ENCODE measurements at regions not wholly inside any gene's neighbourhood (a gene's known extent, or its start where the extent isn't known, plus 50 kb on each side); places are given as distances from the start of the nearest gene placed in this dataset.
"Not testable (repeated sequence)": the region's sequence is repeated elsewhere in the genome, so short reads cannot be mapped to it uniquely, and the experiment has no call there.

DNA sequence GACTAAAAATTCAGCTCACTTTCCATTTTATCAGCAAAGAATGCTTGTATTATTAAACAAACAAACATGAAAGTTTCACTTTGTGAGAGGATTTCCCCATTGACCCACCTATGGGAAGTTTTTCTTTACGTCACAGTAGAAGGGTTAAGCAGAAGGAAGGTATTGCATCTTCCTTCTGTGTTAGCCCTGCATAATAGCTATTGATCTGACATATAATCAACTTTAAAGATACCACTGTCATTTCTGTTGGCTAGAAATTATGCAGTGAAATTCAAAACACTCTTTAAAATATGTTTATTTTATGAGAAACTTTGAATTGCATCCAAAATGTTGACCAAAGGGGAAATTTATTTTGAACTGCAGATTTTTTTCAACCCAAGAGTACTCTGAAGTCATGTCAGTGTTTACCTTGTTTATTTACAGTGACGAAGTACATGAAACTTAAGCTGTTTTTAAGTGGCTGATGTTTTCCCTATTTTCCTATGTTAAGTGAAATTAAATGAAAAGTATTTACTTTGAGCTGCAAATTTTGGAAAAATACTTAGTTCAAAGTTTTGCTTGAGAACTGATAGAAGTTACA, 566.4 kb downstream of the ZEB2 start:
- no peak for DNase-seq (ENCODE audit: low spot score)

DNA sequence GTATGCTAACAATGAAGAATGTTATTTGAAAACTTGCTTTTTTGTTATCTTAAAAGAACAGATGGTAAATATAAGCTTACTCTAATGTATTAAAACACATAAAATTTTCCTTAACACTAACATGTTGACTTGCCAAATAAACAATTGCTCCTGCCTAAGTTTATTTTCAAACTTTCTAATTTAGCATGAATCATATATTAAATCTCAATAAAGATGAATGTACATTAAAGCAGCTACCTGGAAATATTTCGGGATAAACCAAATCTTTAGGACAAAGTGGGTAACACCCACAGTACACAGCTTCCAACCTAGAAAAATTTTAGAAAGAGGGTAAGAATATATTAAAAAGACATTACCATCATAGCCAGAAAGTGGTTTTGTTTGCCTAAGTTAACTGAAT, 567.4 kb downstream of the ZEB2 start:
- no peak for DNase-seq (ENCODE audit: low spot score)

DNA sequence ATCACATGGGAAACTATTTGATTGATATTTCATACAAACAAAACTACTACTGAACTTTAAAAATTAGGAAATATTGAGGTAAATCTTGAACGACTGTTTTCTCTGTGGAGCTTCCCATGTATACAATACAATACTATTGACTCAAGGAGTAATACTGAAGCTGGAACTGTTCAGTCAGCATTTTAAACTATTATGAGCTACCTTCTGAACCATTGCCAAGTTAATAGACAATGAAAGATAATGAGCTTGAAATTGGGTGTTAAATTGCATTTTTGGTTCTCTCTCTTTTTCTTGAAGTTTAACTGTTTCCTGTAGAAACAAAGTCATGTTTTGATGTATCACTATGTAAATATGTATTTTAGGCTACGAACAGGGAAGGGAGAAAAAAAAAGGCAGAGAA, 569.2 kb downstream of the ZEB2 start:
- no peak for DNase-seq (ENCODE audit: low spot score)

DNA sequence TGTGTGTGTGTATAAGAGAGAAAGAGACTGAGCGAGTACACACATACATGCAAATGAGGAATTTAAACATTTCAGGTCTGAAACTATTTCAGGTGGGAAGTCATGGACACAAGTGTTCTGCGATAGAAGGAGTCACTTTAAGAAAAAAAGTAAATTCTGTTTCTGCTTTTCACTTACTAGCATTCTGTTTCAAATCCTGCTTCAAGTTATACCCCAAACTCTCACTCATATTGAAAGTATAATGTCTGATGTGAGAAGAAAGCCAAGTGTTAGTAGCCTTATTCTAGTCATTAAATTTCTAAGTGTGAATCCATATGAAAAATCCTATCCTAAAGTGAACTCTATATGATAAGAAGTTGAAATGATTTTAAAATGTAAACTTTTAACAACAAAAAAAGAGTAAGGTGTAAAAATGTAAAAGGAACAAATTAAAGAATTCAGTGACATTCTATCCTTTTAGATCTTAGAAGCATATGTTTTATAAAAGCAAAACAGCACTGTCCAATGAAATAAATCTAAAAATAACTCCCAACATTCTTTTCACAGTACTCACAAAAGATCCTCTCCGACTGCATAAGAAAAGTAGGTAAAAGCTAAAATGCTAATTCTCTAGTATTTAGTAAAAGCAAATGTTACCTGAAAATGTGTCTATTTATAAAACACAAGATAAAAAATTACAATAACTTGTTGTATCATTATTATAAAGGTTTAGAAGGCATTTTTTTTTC, 570.6 kb downstream of the ZEB2 start:
- no peak for DNase-seq (ENCODE audit: low spot score)

DNA sequence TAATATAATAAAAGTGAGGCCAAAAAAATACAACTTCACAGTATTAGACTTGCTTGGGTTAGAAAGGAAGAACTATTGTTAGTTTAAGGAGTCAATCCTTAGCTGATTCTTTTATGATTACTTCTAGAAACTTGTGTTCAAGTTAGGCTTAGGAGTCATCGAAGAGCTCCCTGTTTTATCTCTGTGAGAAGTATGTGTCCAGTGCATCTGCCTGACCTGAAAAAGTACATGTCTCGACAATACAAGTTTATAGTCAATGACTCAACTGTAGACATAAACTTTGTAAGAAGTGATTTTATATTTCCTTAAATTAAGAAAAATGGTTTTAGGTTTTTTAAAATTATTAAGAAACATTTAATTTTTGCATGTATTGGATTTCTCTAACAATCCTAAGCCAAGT, 571.2 kb downstream of the ZEB2 start:
- DNase-seq (ENCODE audit: low spot score) = no peak

DNA sequence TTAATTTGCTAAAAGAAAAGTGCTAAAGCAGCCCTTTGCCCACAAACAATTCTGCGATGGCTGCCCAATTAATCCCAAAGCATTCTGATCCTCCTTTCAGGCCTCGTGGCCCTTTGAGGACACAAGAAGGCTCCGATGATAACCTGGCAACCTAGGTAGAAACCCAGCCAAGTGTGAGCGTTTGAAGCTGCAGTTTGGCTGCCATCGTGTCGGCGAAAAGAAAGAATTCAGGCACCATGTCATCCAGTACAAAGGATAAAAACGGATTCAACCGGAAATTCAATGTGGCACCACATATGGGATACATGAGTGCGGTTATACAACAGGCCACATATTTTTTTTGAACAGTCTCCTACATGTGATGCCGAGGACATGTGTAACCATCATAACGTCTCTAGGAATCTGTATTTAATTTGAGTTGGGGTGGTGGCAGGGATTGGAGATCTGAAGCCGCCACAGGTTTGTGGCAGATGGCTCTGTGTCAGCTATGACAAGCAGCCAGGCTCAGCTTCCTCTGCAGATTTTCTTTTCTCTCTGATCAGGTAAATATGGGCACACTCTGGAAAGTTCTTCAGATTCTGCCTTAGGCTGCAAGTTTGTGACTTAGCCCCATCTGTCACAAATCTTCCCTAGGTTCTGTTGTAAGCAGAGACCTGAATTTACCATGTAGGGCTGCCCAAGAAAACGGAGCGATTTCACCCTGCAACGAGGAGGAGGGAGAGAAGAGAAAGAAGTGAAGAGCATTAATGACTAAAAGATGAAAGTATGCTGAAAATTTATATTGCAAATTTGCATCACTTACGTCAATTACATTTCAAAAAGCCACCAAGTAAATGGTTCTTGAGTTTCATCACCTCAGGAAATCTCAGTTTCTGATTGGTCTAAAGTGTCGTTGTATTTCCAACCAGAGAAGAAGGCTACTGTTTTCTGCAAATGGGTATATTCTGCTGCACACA, 573.2 kb downstream of the ZEB2 start:
- DNase-seq (ENCODE audit: low spot score) = no peak

DNA sequence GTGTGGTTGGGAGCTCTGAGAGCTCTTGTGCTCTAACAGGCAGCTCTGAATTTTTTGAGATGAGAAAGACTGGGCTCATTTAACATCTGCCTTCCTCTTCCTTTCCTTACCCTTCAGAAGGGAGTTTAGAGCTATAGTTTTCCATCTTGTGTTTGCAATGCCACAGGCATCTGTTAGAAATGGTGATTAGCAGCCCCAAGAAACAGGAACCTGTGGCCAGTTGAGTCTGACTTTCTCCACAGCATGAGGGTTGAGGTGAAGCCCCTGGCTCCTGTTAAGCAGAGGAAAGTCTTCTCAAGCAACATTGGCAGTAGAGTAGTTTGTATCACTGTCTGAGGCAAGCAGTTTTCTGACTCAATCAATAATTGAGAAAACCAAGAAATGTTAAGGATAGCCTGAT, 577.4 kb downstream of the ZEB2 start:
- no peak for DNase-seq (ENCODE audit: low spot score)

DNA sequence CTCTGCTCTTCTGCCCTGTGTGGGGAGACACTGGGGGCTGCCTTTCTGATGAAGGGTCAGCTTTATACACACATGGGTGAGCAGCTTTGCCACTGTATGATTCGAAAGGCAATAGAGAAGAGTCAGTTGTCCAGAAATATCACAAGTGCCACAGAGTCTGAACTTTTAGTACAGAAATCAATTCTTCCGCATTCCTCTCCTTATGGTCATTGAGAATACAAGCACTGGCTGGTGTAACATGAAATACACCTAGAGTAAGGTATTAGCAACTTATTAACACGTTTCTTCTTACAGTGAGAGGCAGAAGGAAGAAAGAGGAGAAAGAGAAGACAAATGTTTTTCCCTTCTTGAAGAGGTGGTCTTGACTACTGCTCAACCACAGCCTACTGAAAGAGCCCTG, 579.2 kb downstream of the ZEB2 start:
- DNase-seq (ENCODE audit: low spot score) = no peak

DNA sequence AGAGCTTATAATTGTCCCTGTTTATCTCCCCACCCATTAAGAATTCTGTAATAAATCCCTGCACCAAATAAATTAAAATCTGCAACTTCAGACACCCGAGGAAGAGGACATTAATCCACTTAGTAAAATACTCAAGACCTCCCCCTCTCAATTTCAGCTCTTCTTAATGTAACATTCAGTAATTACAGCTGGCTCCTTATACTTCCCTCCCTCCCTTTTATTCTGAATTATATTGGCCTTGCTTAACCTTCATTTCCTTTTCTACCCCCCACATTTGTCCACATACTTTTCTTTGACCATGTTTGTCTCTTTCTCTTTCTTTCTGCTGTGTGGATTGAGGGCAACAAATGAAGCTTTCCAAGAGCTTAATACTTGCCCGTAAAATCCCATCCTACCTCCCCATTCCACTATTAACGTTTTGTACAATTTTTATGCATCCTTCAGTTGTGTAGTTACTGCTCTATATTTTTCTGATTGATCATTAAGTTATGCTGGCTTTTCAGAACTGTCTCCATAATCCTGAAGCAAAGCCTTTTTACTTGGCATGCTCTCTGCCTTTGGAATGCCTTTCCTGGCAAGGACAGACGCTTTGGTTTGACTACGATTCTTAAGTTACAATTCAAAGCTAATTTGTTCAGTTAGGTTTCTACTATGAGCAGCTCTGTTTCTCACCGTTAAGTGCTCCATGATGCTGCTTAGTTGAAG, 580.1 kb downstream of the ZEB2 start:
- no peak for DNase-seq (ENCODE audit: low spot score)

DNA sequence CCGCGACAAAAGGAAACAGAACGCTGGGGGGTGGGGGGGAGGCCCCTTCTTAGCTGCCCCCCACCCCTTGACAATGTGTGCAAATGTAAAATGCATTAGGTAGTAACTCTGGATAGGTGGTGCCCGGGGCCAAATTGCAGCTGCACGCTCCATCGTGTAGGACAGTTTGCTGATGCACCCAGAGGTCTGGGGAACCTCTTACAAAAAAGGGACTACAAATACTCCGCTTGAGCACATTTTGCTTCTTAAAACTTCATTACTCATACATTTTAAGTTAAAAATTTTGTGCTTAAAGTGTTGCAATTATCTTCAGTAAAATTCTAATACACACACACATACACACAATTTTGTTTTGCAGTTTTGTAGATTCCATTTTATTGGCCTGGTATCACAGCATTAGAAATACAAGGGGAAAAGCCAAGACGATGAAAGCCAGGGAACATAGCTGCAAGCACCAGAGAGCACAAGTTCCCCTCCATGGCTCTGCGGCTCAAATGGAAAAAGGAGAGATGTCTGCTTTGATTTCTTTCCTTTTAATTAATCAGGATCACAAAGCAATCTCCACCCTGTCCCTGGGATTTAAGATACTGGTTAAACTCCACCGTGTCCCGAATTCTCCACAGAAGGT, 582.1 kb downstream of the ZEB2 start:
- no peak for DNase-seq (ENCODE audit: low spot score)

DNA sequence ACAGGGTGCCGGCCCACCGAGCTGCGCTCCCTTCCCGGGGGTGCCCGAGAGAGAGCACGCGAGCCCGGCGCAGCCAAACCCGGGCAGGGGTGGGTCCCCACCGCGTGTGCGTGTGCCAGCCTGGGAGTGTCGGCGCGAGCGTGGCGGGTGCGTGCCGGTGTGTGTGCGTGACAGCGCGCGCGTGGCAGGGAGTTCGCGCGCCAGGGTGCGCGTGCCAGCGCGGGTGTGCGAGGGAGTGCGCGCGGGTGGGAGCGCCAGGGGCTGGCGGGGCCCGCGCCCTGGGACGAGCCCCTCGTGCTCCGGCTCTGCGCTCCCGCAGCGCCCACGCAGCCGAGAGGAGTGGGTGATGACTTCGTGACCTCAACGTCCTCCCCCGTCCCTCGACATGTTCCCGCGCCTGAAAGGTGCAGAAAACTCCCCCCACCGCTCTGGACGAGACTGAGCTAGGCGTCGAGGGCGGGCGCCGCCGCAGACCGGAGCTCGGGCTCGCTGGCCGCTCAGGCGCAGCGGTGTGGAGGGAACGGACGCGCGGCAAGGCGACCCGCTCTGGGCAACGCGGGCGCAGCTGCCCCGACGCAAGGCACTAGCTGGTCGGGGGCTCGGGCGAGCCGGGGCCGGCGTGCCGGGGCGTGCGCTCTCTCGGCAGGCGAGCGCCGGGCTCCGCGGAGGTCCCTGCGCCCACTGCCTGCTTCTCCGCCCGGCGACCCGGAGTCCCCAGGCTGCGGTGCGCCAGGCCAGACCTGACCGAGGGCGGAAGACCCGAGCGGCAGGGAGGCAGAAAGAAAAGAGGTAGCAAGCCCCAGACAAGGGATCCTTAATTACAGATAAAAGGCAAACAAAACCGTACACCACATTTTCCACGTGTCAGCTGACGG, 582.8 kb downstream of the ZEB2 start:
- DNase-seq (ENCODE audit: low spot score) = peak; percentile 55

DNA sequence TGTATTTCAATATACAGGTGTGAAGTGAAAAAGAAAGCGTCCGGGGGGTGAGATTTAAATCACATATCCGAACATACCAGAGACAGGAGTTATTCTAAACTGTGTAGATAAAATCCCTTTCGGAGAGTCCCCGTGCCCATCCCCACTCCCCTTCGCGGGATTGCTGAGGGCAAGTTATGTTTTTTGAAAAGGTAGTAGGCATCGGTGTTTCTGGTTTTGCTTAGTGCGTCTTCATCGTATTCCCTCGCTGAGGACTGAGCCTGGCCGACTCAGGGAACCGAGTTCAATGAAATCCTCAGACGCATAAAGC, 583.4 kb downstream of the ZEB2 start:
- no peak for DNase-seq (ENCODE audit: low spot score)

DNA sequence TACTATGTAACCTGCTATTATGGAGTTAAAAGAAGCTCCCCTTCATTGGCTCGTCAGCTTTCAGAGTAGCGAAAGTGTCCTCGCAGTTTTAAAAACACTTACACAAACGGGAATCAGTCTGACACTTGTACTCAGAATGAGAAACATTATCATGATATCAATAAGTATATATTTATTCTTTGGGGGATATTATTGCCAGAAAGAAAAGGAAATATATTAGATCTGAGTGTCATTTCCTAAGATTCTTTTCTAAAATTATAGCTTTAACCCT, 584.5 kb downstream of the ZEB2 start:
- no peak for DNase-seq (ENCODE audit: low spot score)

DNA sequence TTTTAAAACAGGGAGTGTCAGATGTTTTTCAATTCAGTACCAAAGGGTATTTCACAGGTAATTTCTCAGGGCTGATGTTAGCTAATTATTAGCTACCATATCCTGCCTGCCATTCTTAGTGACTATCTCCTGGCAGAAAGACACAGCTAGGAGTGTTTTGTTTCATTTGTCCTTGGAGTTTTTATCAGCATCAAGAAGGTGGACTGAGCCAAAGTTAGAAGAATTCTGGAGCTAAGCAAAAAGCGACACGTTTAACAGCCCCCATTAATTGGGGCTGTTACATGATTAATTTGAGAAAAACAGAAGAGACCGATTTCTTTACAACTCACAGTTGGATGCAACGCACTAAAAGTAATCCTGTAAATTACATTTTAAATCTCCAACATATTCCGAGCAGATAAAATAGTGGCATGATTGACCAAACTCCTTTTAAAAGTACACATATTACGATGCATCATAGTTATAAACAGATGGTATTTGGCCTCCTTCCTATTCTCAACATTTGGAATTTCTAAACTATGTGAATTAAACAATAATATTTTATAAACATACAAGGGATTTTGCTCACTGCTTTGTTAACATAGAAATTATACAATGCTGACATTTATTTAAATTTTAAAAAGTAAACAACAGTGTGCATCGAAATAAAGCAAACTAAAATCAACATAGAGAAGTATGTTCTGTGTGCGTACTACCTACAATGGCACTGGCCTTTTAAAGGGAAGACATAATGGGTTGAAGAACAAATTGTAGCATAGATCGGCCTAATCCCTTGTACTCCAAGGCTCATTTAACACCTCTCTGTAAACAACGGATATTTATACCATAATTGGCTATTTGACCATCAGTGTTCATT, 585.1 kb downstream of the ZEB2 start:
- DNase-seq (ENCODE audit: low spot score) = no peak

DNA sequence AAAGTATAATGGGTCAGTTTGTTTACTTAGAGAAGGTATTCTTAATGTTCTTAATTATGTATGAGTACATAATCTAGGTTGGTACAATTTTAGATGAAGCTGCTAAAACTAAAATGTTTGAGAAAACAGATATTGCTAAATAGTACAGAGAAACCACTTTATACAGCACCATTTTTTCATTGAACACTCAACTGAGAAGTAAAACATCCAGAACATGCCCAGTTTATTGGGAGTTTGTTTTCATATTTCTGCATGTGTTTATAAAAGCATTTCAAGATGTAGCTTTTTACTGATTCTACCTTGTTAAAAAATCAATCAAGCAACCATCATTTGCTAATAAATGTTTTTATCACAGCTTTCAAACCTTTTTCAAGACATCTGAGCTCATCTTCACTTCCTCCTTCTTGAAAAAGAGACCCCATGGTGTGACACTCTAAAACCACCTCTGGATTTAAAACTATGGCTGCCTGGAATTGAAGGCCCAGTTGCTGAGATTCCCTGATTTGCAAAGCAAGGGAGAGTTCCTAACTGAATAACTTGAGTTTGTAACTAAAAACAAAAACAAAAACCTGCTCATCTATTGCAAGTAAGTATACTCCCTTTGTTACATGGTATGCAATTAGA, 585.9 kb downstream of the ZEB2 start:
- DNase-seq (ENCODE audit: low spot score) = no peak

DNA sequence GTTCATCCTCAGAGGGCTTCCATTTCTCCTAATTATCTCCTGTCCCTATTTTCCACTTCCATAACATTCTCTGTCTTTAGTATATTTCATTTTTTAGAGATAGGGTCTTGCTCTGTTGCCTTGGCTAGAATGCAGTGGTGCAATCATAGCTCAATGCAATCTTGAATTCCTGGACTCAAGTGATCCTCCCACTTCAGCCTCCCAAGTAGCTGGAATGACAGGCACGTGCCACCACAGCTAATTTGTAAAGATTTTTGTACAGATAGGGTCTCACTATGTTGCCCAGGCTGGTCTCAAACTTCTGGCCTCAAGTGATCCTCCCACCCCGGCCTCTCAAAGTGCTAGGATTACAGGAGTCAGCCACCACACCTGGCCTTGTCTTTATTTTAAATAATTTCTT, 589.0 kb downstream of the ZEB2 start:
- DNase-seq (ENCODE audit: low spot score) = no peak

DNA sequence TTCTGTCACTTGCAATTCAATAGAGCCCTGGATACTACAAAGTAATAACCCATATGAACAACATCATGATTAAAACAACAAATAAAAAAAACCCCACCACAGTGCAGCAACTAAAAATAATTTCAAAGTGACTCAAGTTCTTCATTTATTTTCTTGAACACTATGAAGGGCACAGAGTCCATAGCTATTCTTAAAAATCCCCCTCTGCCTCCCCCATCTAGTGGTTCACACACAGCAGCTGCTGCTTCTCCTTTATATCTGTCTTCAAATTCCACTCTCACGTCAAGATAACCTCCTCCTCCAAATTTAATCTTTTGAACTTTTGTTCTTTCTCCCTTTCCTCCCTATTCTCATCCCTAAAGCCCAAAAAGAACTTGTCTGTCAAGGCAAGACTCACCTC, 591.3 kb downstream of the ZEB2 start:
- no peak for DNase-seq (ENCODE audit: low spot score)

DNA sequence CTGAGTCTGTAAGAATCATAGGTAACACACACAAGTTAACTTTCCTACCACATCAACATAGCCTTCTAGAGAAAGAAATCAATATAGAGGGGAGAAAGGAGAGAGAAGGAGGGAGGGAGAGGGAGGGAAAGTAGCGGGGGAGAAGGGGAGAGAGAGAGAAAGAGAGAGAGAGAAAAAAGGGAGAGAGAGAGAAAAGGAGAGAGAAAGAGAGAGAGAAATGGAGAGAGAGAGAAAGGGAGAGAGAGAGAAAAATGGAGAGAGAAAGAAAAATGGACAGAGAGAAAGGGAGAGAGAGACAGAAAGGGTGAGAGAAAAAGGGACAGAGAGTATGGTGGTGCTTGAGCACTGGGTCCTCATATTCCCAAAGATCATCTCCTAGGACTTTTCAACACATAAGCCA, 591.7 kb downstream of the ZEB2 start:
- DNase-seq (ENCODE audit: low spot score) = no peak

DNA sequence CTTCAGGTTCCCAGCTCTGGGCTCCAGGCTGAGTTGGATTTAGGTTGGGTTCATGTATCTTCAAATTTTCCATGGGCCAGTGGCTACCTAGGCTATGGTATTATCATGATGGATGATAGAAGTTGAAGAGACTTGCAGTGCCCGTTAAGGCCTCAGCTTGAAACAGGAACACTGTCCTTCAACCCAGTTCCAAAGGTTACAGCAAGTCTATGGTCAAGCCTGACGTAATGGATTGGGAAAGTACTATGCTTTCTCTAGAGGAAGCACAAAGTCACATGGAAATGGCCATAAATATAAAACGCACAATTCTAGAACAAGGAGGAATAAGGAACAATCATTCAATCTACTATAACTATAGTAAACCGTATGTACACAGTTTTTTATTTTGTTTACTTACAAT, 593.2 kb downstream of the ZEB2 start:
- DNase-seq (ENCODE audit: low spot score) = no peak

DNA sequence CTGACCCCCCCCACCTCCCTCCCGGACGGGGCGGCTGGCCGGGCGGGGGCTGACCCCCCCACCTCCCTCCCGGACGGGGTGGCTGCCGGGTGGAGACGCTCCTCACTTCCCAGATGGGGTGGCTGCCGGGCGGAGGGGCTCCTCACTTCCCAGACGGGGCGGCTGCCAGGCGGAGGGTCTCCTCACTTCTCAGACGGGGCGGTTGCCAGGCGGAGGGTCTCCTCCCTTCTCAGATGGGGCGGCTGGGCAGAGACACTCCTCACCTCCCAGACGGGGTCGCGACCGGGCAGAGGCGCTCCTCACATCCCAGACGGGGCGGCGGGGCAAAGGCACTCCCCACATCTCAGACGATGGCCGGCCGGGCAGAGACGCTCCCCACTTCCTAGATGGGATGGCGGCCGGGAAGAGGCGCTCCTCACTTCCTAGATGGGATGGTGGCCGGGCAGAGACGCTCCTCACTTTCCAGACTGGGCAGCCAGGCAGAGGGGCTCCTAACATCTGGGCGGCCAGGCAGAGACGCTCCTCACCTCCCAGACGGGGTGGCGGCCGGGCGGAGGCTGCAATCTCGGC, 597.6 kb downstream of the ZEB2 start:
- not testable (repeated sequence) for DNase-seq (ENCODE audit: low spot score)
